Neural cell (in vitro differentiated cells): ENCODE measurements at regions not wholly inside any gene's neighbourhood (a gene's known extent, or its start where the extent isn't known, plus 50 kb on each side); places are given as distances from the start of the nearest gene placed in this dataset.

Experiments
- H2AFZ ChIP-seq: fragments of 200-600, 300-800 bp; sonication (generic), shearing (Covaris generic); 2 replicates; pipeline ENCODE4 v1.6.0; 2014; ENCODE audit warnings: low read depth, mild to moderate bottlenecking, antibody characterized with exemption, low read length, moderate library complexity
- H3F3A ChIP-seq: fragments of 200-600 bp; shearing (Covaris generic); 2 replicates; pipeline ENCODE4 v1.6.1; 2016; ENCODE audit warnings: mild to moderate bottlenecking, moderate library complexity, mixed read lengths, antibody characterized with exemption, low read length; ENCODE audit not compliant: insufficient read depth, poor library complexity, severe bottlenecking
- H3K27ac ChIP-seq: fragments of 200-600, 300-800 bp; sonication (generic), shearing (Covaris generic); 2 replicates; pipeline ENCODE4 v1.5.1; 2014; ENCODE audit warnings: mild to moderate bottlenecking, low read length, moderate library complexity
- H3K27me3 ChIP-seq: fragments of 300-800, 200-600 bp; sonication (generic), shearing (Covaris generic); 2 replicates; pipeline ENCODE4 v1.6.0; 2014; ENCODE audit warnings: mild to moderate bottlenecking, low read depth, low read length, moderate library complexity; ENCODE audit not compliant: insufficient read depth
- H3K36me3 ChIP-seq: fragments of 300-800, 200-600 bp; sonication (generic), shearing (Covaris generic); 2 replicates; pipeline ENCODE4 v1.5.1; 2014; ENCODE audit warnings: mild to moderate bottlenecking, antibody characterized with exemption, low read length, moderate library complexity; ENCODE audit not compliant: insufficient read depth
- H3K4me2 ChIP-seq: fragments of 300-800, 200-600 bp; sonication (generic), shearing (Covaris generic); 2 replicates; pipeline ENCODE4 v1.6.0; 2014; ENCODE audit warnings: mild to moderate bottlenecking, low read length
- H3K4me3 ChIP-seq: fragments of 300-800, 200-600 bp; sonication (generic), shearing (Covaris generic); 2 replicates; pipeline ENCODE4 v1.5.1; 2014; ENCODE audit warnings: mild to moderate bottlenecking, low read length, moderate library complexity
- H3K79me2 ChIP-seq: fragments of 200-600 bp; shearing (Covaris generic); replicated peaks from 2 replicates; pipeline ENCODE4 v1.6.0; 2014; ENCODE audit warnings: mild to moderate bottlenecking, low read length, moderate library complexity; ENCODE audit not compliant: insufficient read depth
- H3K9ac ChIP-seq: fragments of 300-800, 200-600 bp; sonication (generic), shearing (Covaris generic); 2 replicates; pipeline ENCODE4 v1.6.1; 2016; ENCODE audit warnings: mild to moderate bottlenecking, low read length, mixed read lengths
- H3K9me2 ChIP-seq: fragments of 200-600 bp; shearing (Covaris generic); 2 replicates; pipeline ENCODE4 v1.6.1; 2016; ENCODE audit warnings: mild to moderate bottlenecking, low read length, mixed read lengths; ENCODE audit not compliant: insufficient read depth
- H3K9me3 ChIP-seq: fragments of 200-600, 300-800 bp; sonication (generic), shearing (Covaris generic); 2 replicates; pipeline ENCODE4 v1.6.1; 2016; ENCODE audit warnings: mild to moderate bottlenecking, mixed run types, low read length, moderate library complexity, mixed read lengths
- H4K20me1 ChIP-seq: fragments of 200-600 bp; shearing (Covaris generic); 2 replicates; pipeline ENCODE4 v1.6.1; 2016; ENCODE audit warnings: mild to moderate bottlenecking, mixed run types; ENCODE audit not compliant: insufficient read depth
- EP300 ChIP-seq: fragments of 450-650 bp; conservative IDR thresholded peaks from 2 replicates; pipeline ENCODE4 v1.6.1; 2014; ENCODE audit warnings: antibody characterized with exemption, mild to moderate bottlenecking, moderate library complexity; ENCODE audit not compliant: poor library complexity, severe bottlenecking
- EZH2 ChIP-seq: fragments of 200-600, 300-800 bp; shearing (Covaris generic), sonication (generic); IDR thresholded peaks from 2 replicates; pipeline ENCODE4 v1.6.1; 2014; ENCODE audit warnings: antibody characterized with exemption, low read length, borderline replicate concordance, mild to moderate bottlenecking; ENCODE audit not compliant: insufficient read depth, poor library complexity, severe bottlenecking
- MXI1 ChIP-seq: fragments of 450-650 bp; conservative IDR thresholded peaks from 2 replicates; pipeline ENCODE4 v1.6.1; 2014; ENCODE audit warnings: antibody characterized with exemption, mild to moderate bottlenecking; ENCODE audit not compliant: poor library complexity, severe bottlenecking
- POLR2AphosphoS5 ChIP-seq: IDR thresholded peaks from 2 replicates; pipeline ENCODE4 v1.6.1; 2012
- RAD21 ChIP-seq: fragments of 450-650 bp; conservative IDR thresholded peaks from 2 replicates; pipeline ENCODE4 v1.6.1; 2014; ENCODE audit warnings: antibody characterized with exemption, mild to moderate bottlenecking, moderate library complexity
- SMC3 ChIP-seq: fragments of 450-650 bp; conservative IDR thresholded peaks from 2 replicates; pipeline ENCODE4 v1.6.1; 2014; ENCODE audit warnings: antibody characterized with exemption, mild to moderate bottlenecking, moderate library complexity; ENCODE audit not compliant: poor library complexity
- TAF1 ChIP-seq: IDR thresholded peaks from 2 replicates; pipeline ENCODE4 v1.6.1; 2012; ENCODE audit warnings: low read depth
- TF ChIP-seq, protein P1 (sequence below): fragments of 450-650 bp; IDR thresholded peaks from 2 replicates; pipeline ENCODE4 v1.5.1; 2014; ENCODE audit warnings: antibody characterized with exemption, mild to moderate bottlenecking, moderate library complexity; ENCODE audit not compliant: poor library complexity, severe bottlenecking
- TF ChIP-seq, protein P2 (sequence below): IDR thresholded peaks from 2 replicates; pipeline ENCODE4 v1.6.1; 2012; ENCODE audit warnings: borderline replicate concordance

DNA sequence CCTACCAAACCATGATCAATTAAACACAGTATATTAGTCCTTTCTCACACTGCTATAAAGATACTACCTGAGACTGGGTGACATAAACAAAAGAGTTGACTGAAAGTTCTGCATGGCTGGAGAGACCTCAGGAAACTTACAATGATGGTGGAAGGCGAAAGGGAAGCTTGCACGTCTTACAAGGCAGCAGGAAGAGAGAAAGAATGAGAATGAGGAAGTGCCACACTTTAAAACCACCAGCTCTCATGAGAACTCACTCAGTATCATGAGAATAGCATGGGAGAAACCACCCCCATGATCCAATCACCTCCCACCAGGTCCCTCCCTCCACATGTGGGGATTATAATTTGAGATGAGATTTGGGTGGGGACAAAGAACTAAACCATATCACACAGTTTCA lies 324.9 kb upstream of the ZNF507 start:
- Histone ChIP-seq H3K9me2 (no peaks in the 10 kb centered on the region), H3K27ac (no peak overlapping the region), H2AFZ (no peak overlapping the region), H3K27me3 (no peaks in the 10 kb centered on the region), H3F3A (no peaks in the 10 kb centered on the region), H3K9me3 (no peaks in the 10 kb centered on the region), H3K4me2 (no peak overlapping the region), H3K9ac (no peak overlapping the region), H4K20me1 (no peaks in the 10 kb centered on the region), H3K4me3 (no peak overlapping the region), H3K79me2 (no peaks in the 10 kb centered on the region), H3K36me3 (no peaks in the 10 kb centered on the region)
- TF ChIP-seq, protein P1, sequence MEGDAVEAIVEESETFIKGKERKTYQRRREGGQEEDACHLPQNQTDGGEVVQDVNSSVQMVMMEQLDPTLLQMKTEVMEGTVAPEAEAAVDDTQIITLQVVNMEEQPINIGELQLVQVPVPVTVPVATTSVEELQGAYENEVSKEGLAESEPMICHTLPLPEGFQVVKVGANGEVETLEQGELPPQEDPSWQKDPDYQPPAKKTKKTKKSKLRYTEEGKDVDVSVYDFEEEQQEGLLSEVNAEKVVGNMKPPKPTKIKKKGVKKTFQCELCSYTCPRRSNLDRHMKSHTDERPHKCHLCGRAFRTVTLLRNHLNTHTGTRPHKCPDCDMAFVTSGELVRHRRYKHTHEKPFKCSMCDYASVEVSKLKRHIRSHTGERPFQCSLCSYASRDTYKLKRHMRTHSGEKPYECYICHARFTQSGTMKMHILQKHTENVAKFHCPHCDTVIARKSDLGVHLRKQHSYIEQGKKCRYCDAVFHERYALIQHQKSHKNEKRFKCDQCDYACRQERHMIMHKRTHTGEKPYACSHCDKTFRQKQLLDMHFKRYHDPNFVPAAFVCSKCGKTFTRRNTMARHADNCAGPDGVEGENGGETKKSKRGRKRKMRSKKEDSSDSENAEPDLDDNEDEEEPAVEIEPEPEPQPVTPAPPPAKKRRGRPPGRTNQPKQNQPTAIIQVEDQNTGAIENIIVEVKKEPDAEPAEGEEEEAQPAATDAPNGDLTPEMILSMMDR, result no peak
- no peak for TF ChIP-seq POLR2AphosphoS5
- TF ChIP-seq RAD21, result no peak
- no peak for TF ChIP-seq EP300
- TF ChIP-seq, protein P2, sequence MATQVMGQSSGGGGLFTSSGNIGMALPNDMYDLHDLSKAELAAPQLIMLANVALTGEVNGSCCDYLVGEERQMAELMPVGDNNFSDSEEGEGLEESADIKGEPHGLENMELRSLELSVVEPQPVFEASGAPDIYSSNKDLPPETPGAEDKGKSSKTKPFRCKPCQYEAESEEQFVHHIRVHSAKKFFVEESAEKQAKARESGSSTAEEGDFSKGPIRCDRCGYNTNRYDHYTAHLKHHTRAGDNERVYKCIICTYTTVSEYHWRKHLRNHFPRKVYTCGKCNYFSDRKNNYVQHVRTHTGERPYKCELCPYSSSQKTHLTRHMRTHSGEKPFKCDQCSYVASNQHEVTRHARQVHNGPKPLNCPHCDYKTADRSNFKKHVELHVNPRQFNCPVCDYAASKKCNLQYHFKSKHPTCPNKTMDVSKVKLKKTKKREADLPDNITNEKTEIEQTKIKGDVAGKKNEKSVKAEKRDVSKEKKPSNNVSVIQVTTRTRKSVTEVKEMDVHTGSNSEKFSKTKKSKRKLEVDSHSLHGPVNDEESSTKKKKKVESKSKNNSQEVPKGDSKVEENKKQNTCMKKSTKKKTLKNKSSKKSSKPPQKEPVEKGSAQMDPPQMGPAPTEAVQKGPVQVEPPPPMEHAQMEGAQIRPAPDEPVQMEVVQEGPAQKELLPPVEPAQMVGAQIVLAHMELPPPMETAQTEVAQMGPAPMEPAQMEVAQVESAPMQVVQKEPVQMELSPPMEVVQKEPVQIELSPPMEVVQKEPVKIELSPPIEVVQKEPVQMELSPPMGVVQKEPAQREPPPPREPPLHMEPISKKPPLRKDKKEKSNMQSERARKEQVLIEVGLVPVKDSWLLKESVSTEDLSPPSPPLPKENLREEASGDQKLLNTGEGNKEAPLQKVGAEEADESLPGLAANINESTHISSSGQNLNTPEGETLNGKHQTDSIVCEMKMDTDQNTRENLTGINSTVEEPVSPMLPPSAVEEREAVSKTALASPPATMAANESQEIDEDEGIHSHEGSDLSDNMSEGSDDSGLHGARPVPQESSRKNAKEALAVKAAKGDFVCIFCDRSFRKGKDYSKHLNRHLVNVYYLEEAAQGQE, result no peak
- TF ChIP-seq TAF1, result no peak
- no peak for TF ChIP-seq SMC3
- no peak for TF ChIP-seq MXI1
- TF ChIP-seq EZH2, result no peak

DNA sequence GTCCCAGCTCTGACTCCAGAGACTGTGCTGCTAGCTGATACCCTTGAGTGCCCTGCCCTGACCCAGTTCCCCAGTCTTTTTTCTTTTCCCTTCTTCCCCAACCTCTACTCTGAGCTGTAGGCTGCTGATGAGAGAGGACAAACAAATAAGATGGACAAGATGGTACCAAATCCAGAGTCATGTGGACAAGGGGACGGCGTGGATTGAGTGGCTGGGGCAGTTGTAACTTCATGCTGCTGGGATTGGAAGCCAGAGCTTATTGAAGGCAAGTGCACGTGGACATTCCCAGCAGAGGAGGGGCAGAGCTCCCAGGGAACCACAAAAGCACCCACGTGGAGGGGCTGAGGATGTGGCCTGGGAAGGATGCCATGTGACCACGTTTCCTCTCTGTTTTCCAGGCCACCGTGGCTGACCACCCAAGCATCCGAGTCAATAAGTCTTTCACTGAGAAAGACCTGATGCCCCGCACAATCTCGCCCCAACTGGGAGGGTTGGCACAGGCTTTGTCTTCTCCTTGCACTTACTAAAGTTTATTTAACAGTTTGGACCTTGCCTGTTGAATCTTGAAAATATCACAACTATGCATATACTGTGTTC lies 323.3 kb upstream of the ZNF507 start:
- H3K9ac ChIP-seq, result no peak overlapping the region
- no peaks in the 10 kb centered on the region for H3K27me3 ChIP-seq
- H3K9me3 ChIP-seq, result no peaks in the 10 kb centered on the region
- H3K27ac ChIP-seq, result no peak overlapping the region
- no peak overlapping the region for H3K4me2 ChIP-seq
- no peaks in the 10 kb centered on the region for H3K79me2 ChIP-seq
- TF ChIP-seq EP300 (no peak), POLR2AphosphoS5 (no peak), MXI1 (no peak), RAD21 (no peak), EZH2 (no peak)
- TF ChIP-seq, protein P1, result no peak
- no peak overlapping the region for H2AFZ ChIP-seq
- H3K36me3 ChIP-seq, result no peaks in the 10 kb centered on the region
- H3K9me2 ChIP-seq, result no peaks in the 10 kb centered on the region
- no peaks in the 10 kb centered on the region for H3F3A ChIP-seq
- H4K20me1 ChIP-seq, result no peaks in the 10 kb centered on the region
- no peak overlapping the region for H3K4me3 ChIP-seq
